HG03521 (cell line): ENCODE measurements at regions not wholly inside any gene's neighbourhood (a gene's known extent, or its start where the extent isn't known, plus 50 kb on each side); places are given as distances from the start of the nearest gene placed in this dataset.
"Not testable (repeated sequence)": the region's sequence is repeated elsewhere in the genome, so short reads cannot be mapped to it uniquely, and the experiment has no call there.

ENCODE experiments used
- ATAC-seq: cut with Tn5 transposase; IDR thresholded peaks from one replicate; pipeline ENCODE4 v1.9.1; 2021; ENCODE audit warnings: mild to moderate bottlenecking, moderate library complexity; ENCODE audit not compliant: unreplicated experiment

DNA sequence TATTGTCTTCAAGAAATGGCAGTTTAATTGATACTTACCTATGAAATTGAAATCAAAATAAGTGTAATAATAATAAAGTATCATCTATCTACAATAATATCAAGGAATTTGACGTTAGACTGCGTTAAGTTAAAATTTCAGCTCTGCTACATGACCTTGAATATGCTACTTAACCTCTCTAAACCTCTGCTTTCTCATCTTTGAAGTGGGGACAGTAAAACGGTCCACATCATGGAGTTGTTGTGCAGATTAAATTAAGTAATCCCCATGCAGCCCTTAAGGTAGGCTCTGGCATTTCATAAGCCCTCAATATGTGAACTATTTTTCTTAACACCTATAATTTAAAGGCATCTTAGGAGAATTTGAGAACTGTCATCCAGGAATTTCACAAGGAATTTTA lies 252.4 kb upstream of the PHF14 start:
- ATAC-seq, result no peak

GRCh38 chr7:10723832-10724231 lies 249.8 kb upstream of the PHF14 start:
- no peak for ATAC-seq

DNA sequence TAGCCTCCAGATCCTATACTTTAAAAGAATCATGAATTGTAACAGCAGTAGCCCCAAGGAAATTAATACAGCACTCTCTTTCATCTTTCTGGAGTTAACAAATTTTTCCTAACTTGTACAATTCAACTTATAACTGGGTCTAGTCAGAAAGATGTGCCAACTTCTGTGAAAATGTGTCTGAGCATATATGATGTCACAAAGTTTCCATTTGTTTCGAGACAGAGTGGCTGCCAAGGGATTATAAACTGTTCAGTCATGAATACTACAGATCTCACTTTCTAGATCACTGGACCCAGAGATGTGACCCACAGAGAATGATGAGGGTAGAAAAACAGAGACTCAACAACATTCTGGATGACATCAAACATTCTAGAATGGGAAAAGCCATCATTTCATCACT lies 249.2 kb upstream of the PHF14 start:
- no peak for ATAC-seq

DNA sequence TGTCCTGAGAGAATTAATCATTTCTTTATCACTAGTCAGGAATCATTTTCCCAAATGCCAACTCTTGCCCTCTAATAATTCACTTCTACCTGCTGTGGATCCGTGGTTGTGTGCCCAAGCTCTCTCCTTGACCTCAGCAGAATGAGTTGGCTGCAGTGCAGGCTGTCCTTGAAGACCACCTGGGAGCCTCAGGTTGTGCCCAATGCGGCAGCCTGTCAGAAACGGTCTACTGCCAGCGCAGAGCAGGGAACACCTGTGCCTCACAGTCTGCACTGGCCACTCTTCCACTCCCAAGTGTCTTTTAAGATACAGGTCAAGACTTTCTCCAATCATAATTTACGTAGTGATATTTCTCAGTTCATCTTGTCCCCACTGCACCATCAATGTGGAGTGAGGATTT lies 246.0 kb upstream of the PHF14 start:
- ATAC-seq, result no peak

- ATAC-seq, result no peak
These were observed 242.4 kb upstream of the PHF14 start for GRCh38 chr7:10731253-10731773.

- ATAC-seq, result no peak
These were observed 239.9 kb upstream of the PHF14 start for GRCh38 chr7:10733747-10734146.

DNA sequence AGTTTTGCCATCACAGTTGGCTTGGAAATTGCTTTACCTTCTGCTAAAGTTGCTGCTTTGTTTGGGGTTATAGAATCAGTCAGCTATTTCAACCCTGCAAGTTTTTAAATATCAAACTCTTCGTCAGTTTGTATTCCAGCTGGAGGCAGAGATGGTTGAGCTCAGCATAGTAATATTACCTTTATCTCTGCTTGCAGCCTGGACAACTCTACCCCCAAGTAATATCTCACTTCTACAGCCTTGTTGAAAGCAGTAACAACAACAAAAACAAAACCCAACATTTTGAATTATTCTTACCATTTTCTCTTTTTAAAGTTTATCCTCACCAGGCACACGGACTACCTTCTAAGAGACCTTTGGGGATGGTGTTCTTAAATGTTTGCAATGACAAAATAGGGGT lies 239.1 kb upstream of the PHF14 start:
- no peak for ATAC-seq

DNA sequence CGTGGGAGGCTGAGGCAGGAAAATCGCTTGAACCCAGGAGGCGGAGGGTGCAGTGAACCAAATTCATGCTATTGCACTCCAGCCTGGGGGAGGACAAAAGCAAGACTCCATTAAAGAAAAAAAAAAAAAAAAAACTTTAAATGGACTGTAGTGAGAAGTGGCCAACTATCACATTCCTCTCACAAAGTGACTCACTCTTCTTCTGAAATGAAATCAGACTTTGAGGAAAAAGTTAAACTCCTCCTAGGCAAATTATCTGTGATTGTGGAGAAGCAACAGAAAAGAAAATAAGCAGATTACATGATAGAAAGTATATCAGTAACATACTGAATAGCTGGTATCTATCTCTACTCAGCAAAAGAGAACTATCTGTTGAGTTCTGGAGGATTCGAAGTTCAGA lies 234.3 kb upstream of the PHF14 start:
- ATAC-seq, result no peak

GRCh38 chr7:10740805-10741204 lies 232.9 kb upstream of the PHF14 start:
- no peak for ATAC-seq

DNA sequence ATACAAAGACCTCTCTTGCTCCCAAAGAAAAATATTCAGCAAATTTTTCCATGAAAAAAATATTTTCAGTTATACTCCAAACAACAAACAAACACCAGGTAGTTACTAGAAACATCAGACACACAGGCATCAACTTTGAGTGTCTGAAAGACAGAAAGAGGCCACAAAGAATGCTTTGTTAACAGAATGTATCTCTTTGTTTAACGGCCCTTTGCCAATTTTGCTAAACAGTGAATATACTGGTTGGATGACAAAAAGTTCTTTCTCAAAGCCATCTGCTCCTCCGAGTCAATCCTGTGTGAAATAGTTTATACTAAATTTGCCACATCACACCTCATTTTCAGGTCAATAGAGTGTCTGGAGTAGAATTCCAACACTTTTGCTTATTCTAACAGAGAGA lies 216.7 kb upstream of the PHF14 start:
- ATAC-seq, result no peak

GRCh38 chr7:10759120-10759519 lies 214.6 kb upstream of the PHF14 start:
- no peak for ATAC-seq

- ATAC-seq, result no peak
These were observed 205.9 kb upstream of the PHF14 start for GRCh38 chr7:10767771-10768170.

GRCh38 chr7:10770176-10770575 lies 203.5 kb upstream of the PHF14 start:
- ATAC-seq, result no peak

- no peak for ATAC-seq
These were observed 200.2 kb upstream of the PHF14 start for GRCh38 chr7:10773430-10773829.

DNA sequence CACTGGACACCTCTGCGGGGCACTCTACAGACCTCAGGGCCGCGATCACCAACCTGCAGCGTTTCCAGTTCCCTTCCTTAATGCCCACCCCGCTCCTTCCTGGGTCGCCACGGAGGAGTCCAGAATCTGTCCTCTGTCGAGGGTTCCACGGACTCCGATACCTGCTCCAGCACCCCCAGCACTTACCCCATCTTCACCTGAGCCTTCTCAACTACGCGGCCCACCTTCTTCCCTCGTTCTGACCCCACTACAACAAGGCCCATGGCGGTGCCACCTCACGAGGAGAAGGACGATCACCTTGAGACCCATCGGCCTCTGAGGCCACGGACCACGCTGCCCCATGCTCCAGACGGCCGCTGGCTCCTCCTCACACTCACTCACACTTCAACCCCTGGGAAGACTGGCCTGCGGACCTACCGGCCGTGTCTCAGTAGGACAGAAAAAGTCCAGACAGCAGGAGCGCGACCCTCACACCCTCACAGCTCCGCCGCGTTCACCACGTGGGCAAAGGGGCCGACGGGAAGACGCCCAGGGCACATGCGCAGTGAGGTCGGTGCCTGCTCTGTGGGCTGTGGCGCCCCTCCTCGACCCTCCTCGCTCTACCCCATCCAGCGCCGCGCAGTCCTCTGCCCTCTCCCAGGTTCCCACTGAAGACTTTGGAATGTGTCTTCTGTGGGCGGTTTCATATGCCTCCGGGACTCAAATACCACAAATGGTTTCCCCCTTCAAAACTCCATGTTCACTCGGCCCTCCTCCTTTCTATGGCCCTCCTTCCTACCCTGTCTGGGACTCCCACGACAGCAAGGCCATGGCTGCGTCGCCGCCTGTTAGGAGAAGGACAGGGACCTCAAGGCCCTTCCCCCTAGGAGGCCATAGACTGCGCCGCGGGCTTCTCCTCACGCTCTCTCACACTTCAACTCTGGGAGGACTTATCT lies 193.9 kb upstream of the PHF14 start:
- no peak for ATAC-seq

DNA sequence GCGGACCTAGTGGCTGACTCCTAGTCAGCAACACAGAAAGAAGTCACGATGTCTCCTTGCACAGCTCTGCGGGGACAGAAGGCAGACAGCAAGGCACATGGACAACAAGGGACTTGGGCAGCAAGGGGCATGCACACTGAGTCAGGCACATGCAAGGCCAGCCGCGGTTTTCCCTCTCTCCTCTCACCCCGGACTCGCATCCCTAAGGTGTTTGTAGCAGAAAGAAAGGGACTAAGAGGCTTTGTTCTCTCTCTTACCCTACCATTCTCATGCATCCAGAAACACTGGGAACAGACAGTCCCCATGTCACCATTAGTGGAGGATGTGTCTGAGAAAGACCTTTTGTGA lies 193.3 kb upstream of the PHF14 start:
- ATAC-seq, result no peak

GRCh38 chr7:10786976-10787375 lies 186.7 kb upstream of the PHF14 start:
- not testable (repeated sequence) for ATAC-seq

DNA sequence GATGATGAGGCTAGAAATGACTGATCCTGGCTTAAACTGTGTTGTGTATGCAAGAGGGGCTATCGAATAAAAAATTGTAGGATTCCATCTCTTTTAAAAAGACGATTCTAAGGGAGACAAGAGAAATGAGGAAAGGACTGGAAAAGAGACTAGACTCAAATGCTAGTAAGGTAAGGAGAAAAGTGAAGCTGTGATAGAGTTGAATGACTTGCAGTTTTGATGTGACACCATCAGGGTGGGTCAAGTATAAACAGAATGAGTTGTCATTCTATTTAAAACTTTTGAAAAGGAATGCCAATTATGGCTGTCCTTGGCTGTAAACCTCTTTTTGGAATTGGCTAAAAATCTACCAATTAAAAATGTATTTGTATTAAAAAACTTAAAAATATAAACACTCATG lies 184.5 kb upstream of the PHF14 start:
- no peak for ATAC-seq

GRCh38 chr7:10790910-10791309 lies 182.8 kb upstream of the PHF14 start:
- ATAC-seq, result no peak

GRCh38 chr7:10793995-10794775 lies 179.5 kb upstream of the PHF14 start:
- no peak for ATAC-seq

DNA sequence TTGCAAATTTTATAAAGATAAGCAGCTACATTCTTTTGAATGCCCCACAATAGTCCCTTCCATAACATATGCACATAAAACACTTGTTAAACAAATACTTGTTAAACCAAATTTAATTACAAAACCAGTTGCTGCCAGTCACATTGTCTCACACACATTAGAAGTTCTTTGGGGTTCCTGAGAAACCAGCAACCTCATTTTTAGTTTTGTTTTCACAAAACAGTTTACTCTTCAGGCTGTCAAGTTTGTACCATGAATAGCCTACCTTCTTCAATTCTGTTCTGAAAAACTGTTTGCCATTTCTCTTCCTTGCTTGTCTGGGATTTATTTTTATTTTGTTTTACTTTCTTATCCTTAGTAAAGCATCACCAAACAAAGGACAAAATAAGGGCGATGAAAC lies 176.5 kb upstream of the PHF14 start:
- ATAC-seq, result no peak

DNA sequence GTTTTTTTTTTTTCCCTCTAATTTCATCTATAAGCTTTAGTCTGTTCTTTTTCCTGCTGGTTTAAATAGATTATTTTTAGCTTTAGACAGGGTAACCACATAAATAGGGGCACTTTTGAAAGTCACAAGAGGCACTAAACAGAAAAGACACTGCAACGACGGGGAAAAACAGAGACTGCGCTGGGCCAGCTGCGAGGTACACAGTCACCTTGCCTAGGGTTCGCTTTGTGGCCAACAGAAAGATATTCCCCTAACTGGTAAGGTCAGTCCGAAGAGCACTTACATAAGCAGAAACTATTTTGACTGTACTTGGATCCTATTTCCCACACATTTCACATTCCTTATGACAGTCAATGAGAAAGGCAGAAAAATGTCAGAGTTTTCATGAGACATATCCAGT lies 175.6 kb upstream of the PHF14 start:
- ATAC-seq, result no peak
